Activated CD4-positive, alpha-beta T cell treated with anti-CD3 and anti-CD28 coated beads for 4 hours (primary cell): ENCODE measurements at regions not wholly inside any gene's neighbourhood (a gene's known extent, or its start where the extent isn't known, plus 50 kb on each side); places are given as distances from the start of the nearest gene placed in this dataset.
"Not testable (repeated sequence)": the region's sequence is repeated elsewhere in the genome, so short reads cannot be mapped to it uniquely, and the experiment has no call there.

Source experiments
- DNase-seq, 2 donors: peaks; one replicate each; pipeline ENCODE4 v3.0.0-alpha.2; 2020

DNA sequence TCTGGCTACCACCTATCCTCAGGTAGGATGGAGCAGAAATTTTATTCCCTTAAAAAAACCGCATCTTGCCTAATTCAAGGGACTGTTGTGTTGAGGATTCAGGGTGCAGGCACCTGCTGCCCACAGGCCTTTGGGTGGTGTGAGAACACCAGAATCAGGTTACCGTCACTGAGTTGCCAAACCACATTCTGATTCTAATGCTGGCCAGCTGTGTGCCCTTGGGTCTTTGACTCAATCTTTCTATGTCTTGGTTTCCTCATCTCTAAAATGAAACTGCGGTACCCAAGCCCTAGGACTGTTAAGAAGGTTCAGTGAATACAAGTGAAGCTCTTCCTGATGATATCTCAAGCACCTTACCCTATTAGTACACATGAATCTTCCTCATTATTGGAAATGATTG, 827.3 kb downstream of the DHX35 start:
- DNase-seq: no peak

DNA sequence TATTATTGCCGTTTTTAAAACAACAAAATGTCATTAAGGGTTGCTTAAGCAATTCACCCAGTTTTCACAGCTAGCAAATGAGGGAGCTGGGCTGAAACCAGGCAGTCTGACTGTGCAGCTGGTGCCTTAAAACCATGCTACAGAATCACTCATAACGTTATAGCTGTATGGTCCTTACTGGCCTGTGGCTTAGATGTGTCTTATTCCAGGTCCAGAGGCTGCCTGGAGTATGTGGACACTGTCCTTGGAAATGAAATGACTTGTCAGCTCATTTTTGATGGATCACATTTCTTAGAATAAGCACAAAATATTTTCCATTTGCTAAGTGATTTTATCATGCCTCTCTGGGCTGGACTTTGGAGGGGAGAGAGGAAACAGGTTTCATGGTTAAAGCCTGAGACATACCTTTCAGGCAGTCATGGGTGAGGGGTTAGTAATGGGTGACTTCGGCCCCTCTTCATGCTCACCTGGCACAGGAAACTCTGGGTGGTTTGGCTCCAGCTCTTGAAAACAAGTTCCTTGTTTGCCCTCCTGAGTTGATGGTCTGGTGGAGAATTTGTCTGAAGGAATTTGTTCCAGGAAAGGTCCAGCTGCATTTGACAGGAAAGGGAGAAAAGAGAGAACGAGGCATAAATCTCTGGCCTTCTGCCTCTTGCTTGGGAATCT, 823.2 kb downstream of the DHX35 start:
- DNase-seq: no peak

DNA sequence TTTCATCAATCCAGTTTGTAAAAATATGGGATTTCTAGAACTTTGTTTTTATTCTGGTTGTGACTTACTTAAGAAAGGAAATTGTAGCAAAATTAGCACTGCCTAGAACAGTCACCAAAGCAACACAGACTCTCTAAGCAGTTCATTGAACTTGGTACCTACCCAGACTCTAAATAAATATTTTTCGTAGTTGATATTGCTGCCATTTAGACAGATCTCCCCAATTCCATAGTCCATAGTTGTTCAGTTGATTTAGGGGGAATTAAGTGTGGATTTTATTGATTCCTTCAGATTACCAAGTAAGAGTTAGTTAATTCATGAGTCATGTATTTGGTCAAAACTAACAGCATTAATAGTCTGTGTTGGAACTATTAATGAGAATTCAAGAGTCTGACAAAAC, 822.5 kb downstream of the DHX35 start:
- no peak for DNase-seq

DNA sequence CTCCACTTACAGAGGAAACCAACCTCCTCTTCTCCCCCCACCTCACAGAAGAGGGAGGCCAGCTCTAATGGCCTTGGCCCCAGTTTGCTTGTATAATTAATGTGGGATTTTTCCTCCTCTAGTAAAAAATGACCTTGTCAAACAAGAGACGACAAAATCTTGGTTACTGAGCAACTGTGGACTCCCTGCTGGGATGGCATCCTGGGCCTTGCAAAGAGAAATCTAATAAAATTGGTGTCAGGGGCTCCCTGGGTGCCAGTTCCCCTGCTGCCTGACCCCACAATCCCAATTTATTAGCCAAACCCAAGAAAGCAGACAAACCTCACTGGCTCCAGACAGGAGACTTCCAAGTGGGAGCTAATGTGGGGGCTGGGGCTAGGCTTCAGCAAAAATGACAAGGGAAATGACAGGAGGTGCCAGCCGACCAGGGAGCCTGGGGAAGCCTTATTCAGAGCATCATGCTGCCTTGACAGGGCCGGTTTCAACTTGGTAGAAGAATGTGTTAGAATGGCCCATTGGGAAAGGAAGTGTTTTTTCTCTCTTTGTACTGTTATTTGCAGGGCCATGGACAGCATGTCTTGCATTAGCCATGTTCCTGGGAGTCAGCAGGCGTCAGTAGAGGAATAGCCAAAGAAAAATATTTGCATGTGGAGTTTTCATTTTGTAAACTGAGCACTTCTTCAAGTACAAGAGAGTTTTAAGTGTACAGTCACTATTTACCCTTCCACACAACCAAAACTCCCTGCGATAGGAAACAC, 816.9 kb downstream of the DHX35 start:
- no peak for DNase-seq

DNA sequence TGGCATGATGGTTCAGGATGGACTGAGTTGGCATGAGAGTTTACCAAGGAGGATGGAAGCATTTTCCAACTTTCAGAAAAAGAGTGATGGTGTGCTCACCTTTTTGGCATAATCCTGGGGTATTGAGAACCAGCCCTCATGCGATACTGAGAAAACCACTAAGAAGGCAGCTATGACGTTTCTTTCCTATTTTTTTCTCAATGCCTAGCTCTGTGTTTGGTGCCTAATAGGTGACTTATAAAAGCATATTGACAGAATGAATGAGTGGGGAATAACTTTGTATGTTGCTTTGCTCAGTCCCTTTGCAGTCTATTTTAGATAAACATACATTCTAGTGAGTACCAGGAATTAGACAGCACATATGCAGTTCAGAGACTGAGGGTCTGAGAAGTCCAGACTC, 816.3 kb downstream of the DHX35 start:
- DNase-seq: no peak

DNA sequence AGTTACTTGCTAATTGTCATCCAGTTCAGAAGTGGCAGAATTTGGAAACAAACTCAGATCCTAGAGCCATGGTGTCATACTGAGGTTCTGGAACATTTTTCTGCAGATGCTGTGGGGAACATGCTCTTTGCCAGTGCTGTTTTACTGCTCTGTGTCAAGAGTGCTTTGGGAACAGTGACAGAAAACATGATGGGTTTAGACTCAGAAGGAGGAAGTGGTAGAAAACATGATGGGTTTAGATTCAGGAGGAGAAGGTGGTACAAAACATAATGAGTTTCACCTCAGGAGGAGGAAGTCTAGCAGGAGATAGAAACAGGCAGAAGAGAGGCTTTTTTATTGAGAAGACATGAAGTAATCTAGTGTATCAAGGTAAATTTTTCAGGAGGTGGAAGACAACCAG, 815.5 kb downstream of the DHX35 start:
- no peak for DNase-seq

DNA sequence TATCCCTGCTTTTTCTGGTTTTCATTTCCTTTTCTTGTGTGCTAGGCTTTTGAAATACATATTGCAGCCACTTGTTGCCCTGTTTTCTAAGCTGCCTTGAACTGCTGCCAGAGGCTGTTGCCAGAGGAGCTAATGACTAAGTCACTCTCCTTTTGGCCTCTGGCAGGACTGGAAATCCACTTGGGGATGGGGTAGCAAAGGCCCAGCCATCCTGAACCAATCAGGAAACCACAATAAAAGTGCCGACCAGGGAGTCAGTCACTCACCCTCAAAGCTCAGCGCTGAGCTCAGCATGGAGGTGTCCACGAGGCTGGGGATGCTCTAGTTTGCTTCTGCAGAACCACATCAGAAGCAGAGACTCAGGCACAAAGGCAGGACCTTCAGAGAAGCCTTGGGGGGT, 813.0 kb downstream of the DHX35 start:
- no peak for DNase-seq

DNA sequence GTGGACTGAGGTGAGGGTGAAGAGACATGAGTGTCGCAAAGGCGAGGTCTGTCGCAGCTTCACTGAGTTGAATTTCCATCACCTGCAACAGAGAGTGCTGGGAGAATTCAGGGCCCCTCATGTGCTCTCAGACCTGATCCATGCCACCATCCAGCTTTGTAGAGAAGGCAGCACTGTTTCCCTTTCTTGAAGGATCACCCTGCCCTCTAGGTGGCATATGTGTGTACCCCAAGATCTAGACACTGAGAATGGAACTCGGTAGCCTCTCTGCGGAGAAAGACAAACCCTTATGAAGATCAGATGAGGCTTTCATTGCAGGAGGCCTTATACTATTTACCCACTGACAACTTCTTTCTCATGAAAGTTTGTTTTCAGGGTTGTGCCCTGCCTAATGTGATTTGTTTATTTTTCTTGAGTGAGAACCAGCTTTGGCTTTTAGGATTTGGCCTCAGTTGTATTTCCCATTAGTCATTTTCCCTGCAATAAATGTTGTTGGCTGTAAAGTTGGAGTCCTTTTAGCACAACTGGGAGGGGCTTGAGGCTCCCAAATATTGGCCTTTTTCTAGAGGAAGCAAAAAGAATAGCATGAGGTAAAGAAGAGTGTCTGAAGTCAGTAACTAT, 811.3 kb downstream of the DHX35 start:
- no peak for DNase-seq

DNA sequence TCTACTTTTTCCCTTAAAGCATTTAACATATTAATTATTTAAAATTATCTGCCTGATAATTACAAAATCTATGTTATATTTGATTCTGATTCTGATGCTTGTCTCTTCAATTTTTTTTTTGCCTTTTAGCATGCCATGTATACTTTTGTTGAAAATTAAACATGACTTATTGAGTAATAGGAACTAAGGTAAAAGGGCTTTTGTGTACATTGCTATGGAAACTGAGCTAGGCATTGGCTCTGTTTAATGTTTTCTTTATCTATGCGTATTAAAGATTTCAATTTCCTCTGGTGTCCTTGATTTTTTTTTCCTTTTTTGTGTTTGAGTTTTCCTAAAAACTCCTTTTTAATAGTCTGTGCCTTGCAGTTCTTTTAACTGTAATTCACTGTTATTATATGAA, 805.2 kb downstream of the DHX35 start:
- no peak for DNase-seq

DNA sequence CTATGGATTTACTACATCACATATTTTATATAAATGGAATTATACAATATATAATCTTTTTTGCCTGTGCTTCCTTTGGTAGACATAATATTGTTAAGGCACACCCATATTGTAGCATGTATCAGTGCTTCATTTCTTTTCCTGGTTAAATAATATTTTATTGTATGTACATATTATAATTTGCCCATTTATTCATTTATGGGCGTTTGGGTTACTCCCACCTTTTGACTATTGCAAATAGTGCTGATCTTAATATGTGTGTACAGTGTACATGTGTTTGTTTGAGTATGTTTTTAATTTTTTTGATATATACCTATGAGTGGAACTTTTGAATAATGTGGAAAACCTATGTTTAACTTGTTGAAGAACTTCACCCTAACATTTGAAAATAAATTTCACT, 804.2 kb downstream of the DHX35 start:
- DNase-seq: no peak

DNA sequence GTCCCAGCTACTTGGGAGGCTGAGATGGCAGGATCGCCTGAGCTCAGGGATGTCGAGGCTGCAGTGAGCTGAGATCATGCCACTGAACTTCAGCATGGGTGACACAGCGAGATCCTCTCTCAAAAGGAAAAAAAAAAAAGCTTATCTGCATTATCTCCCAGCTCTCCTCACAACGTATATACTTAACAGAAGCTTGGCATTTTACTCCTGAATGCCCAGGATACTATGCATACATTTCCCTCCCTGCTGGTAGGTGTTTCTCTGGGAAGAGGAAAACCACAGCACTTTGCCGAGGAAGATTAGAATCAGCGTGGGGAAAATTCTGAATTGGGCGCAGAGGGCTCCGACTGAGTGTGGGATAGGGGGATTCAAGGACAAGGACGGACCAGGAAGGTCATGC, 800.6 kb downstream of the DHX35 start:
- no peak for DNase-seq

DNA sequence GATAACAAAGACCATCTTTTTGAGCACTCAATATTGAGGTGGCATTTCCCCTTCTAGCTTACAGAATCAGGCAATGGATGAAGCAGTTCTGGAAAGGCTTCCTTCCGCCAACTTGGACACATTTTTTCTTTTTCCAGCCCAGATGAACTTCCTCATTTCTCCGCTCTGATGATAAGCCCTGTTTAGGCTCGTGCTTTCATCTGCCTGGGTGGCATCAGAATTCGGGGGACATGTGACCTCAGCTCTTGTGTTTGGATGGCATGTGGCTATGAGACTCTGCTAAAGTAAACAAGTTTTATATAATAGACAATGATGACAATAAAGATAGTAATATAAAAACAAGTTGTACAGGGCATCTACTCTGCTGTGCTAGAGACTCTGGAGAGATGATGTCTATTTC, 796.7 kb downstream of the DHX35 start:
- DNase-seq: no peak

DNA sequence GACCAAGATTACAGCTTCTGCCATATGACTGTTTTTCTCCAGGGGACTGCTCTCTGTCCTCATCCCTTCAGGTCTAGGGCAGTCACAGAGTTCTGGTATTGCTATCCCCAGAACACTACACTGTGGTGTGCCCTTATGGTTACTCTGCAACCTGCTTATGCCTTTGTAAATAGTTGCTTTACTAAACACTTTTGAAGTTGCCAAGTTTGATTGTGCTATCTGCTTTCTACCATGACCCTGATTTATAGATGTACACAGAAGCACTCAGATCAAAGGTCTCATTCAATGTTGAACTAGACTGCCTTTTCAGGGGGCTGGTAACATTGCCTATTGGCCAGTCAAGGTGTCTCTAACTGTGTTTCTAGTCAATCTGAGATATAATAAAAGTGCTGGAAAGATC, 794.7 kb downstream of the DHX35 start:
- no peak for DNase-seq

DNA sequence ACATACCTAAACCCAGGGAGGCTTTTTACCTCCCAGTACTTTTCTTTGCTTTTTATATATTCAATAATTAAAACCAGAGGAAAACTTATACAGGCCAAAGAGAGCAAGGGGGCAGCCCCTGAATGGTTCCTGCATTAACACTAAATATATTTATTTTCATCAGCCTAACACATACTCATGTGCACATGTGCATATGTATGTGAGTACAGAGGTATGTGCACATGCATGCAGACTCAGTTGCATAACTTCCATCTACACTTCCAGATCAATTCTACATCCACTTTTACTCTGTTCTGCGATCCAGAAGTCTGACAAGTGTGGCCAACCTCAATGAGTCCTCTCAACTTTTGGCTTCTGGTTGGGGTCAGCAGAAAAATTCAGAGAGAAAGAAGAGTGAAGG, 794.2 kb downstream of the DHX35 start:
- no peak for DNase-seq

DNA sequence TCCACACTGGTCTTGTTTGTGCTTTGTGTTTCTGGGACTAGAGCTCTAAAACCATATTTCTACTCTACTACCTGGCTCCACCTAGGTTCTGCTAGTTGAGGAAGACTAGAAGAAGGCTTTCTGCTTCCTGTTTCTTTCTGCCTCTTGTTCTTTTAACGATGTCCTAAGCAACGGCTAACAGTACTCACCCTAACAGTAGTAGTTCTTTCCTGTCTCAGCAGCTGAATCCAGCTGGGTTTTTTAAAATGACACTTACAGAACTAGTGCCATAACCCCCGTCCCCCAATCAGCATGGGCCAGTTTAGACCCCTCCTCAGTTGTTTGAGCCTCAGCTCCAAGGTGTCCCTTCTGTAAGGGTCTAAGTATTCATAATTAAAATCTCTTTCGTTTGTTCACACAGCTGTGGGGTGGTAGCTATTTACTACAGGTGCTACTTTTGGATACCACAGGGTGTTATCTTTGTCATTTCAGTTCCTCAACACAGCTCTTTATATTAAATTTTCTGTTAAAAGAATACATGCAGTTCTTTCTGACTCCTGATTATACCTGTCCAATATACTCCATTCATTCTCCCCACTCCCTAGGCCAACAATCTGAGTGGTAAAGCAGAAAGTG, 790.2 kb downstream of the DHX35 start:
- no peak for DNase-seq

DNA sequence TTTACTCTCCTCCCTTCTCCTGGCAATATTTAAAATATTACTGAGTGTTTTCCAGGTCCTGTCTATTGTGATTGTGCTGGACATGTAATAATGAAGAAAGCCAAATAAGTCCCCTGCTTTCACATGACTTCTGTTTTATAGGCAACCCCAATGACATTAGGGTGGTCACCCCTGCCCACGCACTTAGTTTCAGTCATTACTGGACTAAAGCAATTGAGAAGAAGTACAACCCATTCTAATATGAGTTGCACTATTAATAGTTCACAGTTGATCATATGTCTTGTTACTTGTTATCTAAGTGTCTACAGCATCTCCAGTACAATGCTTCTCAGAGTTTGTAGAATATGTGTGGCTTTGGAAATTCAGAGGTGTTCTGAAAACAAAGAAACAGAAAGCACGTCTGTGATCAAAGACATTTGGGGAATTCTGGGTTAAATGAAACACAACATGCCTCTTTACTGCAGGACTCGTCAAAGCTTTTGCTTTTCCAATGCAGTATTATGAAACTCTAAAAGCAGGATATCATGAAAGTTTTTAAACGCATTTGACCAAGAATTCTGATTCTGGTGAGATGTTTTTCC, 789.5 kb downstream of the DHX35 start:
- DNase-seq: no peak

DNA sequence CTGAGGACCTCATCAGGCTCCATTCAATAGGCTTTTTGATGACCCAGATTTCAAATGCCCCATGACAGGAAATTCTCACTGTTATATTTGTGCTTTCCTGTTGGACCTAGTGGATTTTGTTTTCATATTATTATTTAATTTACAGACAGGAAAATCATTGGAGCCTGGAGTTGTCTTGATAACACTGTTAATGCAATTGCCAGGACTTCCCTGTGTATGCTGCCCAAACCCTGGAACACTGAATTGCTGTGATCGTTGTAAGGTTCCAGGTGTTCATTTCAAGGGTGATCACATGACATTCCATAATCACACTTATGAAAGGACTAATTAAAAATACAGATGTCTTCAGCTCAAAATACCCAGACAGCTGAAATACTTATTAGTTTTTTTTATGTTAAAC, 783.2 kb downstream of the DHX35 start:
- no peak for DNase-seq

DNA sequence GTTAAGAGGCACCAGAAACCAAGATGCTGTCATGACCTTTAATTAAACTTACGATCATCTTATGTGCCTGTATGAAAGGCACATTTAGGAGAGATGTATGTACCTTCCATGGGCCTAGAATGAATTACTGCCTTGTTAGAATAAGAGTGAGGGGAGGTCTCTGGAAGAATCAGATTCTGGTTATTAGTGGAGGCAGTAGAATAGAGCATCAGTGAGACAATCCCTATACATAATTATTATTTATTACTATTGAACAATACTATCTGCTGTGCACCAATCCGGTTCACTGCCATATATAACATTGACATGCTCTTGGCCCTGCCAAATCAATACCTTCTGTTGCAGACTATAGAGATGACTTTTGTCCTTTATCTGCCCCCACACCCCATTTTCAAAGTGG, 776.5 kb downstream of the DHX35 start:
- DNase-seq: no peak

DNA sequence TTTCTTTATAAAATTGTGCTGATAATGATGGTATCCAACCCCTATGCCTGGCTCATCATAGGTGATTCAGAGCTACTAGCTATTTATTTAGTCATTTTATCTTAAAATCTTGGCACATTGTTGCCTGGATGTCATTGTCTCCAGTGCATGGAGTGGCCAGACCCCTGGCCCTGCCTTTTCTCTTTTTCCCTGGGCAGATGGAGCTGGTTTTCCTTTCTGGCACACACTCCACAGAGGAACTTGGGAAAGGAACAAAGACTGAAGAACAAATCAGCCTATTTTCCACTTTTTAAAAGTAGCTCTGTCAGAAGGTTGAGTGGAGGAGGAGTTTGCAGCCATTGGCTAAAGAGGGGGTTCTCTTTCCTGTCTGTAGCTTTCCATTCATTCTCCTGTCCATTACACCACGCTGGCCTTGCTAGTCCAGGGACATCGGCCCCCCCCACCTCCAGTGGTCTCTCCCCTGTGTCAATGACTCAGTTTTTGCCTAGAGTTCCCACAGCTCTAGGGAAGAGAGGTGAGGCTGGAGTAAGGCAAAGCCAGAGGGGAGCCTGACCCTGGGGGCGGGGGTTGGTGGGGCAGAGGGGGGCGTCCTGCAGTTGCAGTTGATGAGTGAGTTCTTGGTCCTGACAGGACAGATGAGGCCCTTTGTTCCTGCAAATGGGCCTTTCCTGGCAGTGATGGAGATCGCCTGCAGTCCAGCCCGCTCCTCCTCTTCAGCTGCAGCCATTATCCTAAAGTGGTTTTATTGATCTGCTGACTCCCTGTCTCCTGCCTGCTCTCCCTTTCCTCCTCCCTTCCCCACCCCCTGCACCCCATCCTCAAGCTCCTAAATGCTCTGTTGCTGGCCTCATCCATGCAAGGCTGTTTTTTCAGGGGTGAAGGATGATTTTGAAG, 774.5 kb downstream of the DHX35 start:
- no peak for DNase-seq

DNA sequence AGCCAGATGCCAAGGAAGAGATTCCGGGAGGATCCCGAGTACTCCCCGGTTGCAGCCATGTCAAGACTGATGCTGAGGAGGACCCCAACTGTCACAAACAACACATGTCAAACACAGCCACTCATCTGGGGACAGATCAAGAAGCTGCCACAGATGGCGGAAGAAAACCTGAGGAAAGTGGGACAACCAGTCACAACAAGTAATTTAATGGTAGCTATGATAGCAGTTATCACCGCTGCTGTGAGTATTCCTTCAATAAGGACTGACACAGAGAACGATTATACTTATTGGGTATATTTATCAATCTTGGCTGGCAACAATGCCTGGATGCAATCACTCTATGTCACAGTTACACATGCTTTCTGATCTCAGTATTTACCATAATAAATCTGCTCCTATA, 763.4 kb downstream of the DHX35 start:
- not testable (repeated sequence) for DNase-seq

DNA sequence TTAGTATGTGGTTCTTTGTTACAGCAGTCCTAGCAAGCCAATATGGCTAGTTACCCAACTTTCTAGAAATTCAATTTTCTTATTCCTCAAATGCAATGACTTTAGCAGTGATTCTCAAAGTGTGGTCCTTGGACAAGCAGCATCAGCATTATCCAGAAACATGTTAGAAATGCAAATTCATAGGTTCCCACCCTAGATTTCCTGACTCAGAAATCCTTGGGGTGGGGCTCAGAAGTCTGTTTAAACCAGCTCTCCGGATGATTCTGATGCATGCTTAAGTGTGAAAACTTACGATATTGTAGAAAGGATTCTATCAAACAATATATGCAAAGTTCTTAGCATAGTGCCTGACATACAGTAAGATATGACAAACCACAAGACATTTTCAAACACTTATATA, 757.1 kb downstream of the DHX35 start:
- no peak for DNase-seq

DNA sequence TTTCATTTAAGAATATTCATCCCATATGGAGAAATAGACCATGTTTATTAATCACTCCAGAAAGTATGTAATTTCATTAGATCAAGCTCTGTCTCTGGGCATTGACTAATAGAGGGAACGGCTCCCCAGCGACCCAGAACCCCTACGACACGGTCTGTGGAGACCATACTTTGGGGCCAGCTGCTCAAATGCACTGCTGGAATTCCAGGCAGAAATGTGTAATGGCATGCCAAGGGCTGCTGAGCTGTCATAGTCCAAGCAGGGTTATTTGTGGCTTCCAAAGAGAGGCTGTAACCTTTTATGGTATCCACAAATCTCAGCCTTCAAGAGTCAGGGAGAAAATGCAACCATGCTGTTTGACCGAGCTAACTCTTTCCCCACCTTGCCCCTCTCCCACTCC, 755.8 kb downstream of the DHX35 start:
- DNase-seq: no peak
